HUDEP-2 (cell line): ENCODE measurements at regions not wholly inside any gene's neighbourhood (a gene's known extent, or its start where the extent isn't known, plus 50 kb on each side); places are given as distances from the start of the nearest gene placed in this dataset.
"Not testable (repeated sequence)": the region's sequence is repeated elsewhere in the genome, so short reads cannot be mapped to it uniquely, and the experiment has no call there.

Experiments used
- DNase-seq, 76 experiments: peaks; one replicate each; lab custom pipeline; 2025; ENCODE audit not compliant: unreplicated experiment in 76 of 76; lab: John Stamatoyannopoulos, UW

DNA sequence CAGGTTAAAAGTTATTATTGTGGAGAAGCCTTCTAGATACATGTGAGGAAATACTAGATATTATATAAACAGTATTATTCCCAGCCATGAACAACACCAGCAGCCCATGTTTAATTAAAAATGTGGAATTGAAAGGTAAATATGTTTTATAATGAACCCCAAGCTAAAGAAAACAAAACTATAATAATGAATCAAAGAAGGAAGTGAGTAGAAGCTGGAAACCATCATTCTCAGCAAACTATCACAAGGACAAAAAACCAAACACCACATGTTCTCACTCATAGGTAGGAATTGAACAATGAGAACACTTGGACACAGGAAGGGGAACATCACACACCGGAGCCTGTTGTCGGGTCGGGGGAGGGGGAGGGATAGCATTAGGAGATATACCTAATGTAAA lies 167.6 kb upstream of the CXXC4 start:
- DNase-seq, result not testable (repeated sequence)

- peak in 1 of 76 experiments; percentile 2 for DNase-seq
Measured at GRCh38 chr4:104677116-104677515, 182.4 kb upstream of the CXXC4 start.

DNA sequence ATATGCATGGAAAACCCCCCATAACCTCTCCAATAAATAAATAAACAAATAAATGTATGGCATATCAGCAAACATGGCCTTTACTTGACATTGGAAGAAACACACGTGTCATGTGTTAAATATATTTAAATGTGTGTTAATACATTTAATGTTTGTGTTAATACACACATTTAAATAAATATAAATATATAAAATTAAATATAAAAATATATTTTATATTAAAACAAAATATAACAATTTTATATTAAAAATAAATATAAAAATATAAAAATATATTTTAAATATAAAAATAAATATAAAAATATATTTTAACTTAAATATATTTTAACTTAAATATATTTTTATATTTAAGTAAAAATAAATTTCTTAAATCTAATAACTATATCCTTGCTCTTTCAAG lies 187.6 kb upstream of the CXXC4 start:
- no peak for DNase-seq

GRCh38 chr4:104693601-104694201 lies 199.0 kb upstream of the CXXC4 start:
- peak in 2 of 76 experiments; percentile 0 to 5 for DNase-seq

DNA sequence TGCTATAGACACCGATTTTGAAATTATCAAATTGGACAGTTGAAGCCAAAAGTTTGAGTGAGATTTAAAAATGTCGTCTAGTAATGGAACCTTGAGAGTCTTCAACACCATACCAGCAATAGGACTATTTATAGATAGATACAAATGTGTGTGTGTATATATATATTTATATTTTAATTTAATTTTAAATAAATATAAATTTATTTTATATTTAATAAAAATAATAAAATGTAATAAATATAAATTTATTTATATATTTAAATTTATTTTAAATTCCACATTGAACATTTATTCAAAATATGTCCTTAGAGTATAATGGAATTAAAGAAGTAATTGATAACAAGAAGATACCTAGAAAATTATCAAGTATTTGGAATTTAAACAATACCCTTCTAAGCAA lies 221.9 kb upstream of the CXXC4 start:
- DNase-seq, result no peak

DNA sequence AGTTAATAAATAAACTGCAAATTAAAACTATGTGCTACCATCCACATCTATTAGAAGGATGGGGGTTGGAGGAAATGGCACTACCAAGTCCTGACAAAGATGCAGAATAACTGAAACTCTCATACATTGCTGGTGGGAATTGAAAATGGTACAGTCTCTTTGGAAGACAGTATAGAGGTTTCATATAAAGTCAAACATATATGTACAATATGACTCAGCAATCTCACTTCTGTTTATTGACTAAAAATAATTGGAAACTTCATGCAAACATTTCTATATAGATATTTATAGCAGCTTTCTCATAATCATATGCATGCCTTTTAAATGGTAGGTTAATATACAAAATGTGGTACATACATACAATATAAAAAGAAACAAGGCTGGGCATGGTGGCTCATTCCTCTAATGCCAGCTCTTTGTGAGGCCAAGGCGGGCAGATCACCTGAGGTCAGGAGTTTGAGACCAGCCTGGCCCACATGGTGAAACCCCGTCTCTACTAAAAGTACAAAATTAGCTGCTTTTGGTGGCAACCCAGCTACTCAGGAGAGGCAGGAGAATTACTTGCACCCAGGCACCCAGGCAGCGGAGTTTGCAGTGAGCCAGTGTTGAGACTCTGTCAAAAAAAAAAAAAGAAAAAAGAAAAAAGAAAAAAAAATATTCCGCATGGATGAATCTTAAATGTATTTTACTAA lies 225.0 kb upstream of the CXXC4 start:
- no peak for DNase-seq

GRCh38 chr4:104722467-104722866 lies 227.8 kb upstream of the CXXC4 start:
- DNase-seq, result no peak

GRCh38 chr4:104726002-104726401 lies 231.3 kb upstream of the CXXC4 start:
- DNase-seq, result no peak

DNA sequence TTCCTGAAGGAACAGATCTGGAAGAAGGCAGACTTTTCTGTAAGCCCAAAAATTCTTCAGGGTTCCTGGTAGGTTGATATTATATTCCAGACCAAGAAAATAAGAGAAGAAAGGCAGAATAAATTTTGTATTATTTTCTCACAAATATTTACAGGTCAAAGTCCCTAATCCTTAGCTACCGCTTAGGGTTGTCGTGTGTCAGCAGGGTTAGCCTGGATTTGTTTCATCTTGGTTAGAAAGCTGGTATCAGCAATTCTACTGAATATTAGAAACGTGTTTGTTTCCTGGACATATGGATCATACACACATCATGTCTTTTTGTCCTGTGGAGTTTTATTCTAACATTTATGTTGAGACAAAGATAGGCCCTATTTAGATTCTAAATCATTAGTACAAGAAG lies 232.9 kb upstream of the CXXC4 start:
- no peak for DNase-seq

DNA sequence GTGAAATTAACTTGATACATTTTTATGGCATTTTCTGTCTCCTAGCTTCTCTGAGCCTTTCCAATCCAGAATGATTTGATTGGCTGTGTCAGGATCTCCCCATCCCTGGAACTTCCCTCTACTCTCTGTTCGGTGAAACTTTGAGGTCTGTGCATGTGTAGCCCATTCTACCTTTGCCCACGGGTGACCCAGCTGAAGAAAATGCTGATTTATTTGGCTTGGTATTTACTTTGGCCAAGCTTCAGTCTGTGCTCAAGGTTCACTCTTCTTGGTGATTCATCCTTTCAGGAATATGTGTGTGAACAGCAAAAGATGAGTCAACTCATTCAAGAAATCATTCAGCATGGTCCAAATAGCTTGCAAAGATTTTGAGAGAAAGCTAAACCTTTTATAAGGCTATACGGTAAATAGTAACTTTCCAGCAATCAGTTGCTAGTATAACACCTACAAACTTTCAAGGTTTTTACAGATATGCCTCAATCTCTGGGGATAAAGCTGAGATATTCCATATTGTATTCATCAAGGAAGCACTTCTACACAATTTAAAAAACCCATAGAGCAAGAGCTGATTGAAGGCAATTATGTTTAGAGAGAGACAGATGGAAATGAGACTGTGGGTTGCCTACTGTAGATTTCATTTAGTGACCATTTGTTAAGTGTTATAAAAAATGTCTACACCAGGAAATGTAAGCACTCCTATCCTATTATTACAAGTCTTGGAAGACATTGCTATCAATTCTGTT lies 233.9 kb upstream of the CXXC4 start:
- no peak for DNase-seq

- DNase-seq, result no peak
Measured at GRCh38 chr4:104732766-104733165, 238.1 kb upstream of the CXXC4 start.

DNA sequence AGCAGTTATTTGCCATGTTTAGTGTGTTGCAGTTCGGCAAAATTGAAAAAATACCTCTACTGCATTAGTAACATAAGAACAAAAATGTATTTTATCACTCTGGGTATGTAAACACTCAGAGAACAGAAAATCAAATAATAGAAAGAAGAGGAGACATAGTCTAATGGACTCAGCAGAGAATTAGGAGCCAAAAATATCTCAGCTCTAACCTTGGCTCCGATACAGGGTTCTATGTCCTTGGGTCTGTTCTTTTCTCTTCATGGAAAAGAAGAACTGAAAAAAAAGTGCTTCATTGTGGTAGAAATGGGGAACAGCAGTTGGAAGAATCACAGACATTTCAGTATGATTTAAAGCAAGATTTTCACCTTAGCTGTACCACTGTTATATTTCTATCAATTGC lies 240.5 kb upstream of the CXXC4 start:
- DNase-seq, result no peak

DNA sequence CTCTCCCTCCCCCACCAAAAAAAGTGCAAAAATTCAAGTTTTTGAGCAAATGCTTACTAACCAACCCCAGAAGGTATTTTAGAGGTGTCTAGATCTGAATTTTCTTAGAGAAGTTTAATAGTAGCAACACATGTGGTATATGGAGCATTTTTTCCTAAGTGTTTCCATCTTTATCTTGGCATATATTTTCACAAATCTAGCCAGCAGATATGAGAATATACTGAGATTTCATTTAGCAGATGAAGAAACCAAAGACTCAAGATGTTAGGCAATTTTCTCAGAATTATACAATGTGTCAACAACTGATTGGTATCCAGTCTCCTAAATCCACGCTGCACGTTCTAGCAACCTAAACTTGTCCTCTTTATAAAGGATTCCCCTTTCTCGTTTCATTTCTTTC lies 245.5 kb upstream of the CXXC4 start:
- no peak for DNase-seq

DNA sequence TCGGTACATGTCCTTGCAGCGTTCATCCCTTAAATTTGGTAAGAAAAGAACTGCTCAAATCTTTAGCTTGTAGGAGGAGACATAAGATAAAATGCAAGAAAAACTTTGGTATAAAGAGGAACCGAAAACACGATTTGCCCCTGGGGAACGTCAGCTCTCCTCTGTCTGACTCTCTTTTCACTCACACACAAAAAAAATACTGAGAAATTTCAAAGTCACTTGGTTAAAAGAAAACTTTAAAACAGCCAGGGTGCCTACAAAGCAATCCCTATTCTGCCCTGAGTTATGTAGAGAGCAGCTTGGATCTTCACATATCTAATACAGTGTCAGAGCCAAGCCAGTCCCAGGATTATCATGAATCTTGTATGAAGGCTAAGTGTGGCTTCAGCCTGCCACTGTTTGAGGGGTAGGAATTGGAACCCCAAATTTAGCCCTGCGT lies 248.5 kb upstream of the CXXC4 start:
- no peak for DNase-seq

GRCh38 chr4:104747635-104748034 lies 252.9 kb upstream of the CXXC4 start:
- no peak for DNase-seq

- DNase-seq, result no peak
Measured at GRCh38 chr4:104749062-104749461, 254.4 kb upstream of the CXXC4 start.

GRCh38 chr4:104750008-104750407 lies 255.3 kb upstream of the CXXC4 start:
- DNase-seq, result no peak

DNA sequence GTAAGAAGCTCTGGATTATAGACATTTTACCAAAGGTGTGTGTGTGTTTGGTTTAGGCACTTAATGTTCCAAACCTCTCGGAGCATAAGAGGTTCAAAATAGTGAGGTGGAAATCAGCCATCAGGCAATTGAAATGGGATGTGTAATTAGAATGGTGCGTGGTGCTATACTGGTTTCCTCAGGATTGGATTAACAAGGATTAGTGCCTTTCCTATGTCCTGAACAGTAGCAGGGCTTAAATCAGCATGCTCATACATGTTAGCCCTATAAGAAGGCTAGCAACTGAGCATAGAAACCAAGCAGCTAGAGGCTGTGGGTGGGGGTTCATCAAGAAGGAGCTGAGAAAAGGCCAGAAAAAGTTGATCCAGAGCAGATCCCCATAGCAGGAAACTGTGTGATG lies 256.8 kb upstream of the CXXC4 start:
- DNase-seq, result no peak

DNA sequence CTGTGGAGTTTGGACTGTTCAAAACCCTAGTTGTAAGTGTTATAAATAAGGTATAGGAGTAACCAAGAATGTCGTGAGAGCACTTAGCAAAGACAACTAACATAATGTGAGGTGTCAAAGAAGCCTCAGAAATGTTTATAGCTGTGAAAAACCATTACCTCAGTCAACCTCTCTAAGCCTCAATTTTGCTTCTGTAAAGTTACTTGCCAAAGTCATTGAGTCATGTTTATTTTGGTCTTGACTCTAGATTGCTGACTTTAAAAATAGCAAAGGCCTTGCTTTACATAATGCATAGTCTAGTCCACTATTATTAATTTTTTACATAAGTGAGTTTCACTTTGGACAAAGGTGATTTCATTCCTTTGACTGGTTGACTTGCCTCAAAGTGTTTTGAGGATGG lies 257.6 kb upstream of the CXXC4 start:
- no peak for DNase-seq

DNA sequence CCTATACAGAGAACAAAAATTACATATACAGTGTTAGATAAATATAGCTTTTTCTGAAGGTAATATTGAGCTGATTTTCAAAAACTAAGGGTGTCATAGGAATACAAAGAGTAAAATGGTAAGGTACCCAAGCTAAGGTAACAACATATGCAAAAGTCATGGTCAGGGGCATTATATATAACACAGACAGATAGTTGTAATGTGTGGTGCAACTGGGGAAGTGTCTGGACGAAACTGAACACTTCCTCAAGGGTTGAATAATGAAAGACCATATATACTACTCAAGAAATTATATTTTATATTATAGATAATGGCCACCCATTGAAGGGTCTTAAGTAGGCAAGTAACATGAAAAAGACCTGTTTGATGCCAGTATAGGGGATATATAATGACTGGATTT lies 262.1 kb upstream of the CXXC4 start:
- no peak for DNase-seq

- no peak for DNase-seq
Measured at GRCh38 chr4:104758574-104758973, 263.9 kb upstream of the CXXC4 start.
